Nephron (organoid): ENCODE measurements at regions not wholly inside any gene's neighbourhood (a gene's known extent, or its start where the extent isn't known, plus 50 kb on each side); places are given as distances from the start of the nearest gene placed in this dataset.
"Not testable (repeated sequence)": the region's sequence is repeated elsewhere in the genome, so short reads cannot be mapped to it uniquely, and the experiment has no call there.

Source experiments
- H3K27ac Mint-ChIP-seq, 3 experiments: 2 replicates each; pipeline ENCODE4 v1.8.0; 2020; ENCODE audit warnings: mixed read lengths in 3 of 3, mild to moderate bottlenecking in 2 of 3, moderate library complexity in 1 of 3
- H3K27me3 Mint-ChIP-seq: 2 replicates; pipeline ENCODE4 v1.8.0; 2021; ENCODE audit warnings: low read depth, mild to moderate bottlenecking, moderate library complexity, mixed read lengths
- H3K36me3 Mint-ChIP-seq: 2 replicates; pipeline ENCODE4 v1.8.0; 2020; ENCODE audit warnings: low read depth, mixed read lengths
- H3K4me1 Mint-ChIP-seq: 2 replicates; pipeline ENCODE4 v1.8.0; 2020; ENCODE audit warnings: mixed read lengths
- H3K4me3 Mint-ChIP-seq, 3 experiments: 2 replicates each; pipeline ENCODE4 v1.8.0; 2020; ENCODE audit warnings: mild to moderate bottlenecking in 3 of 3, mixed read lengths in 3 of 3, moderate library complexity in 2 of 3
- H3K9me3 Mint-ChIP-seq: 2 replicates; pipeline ENCODE4 v1.8.0; 2020; ENCODE audit warnings: mixed read lengths
- TF ChIP-seq, protein P1 (sequence below), 3 experiments: fragments of 200-600 bp; sonication (generic); IDR thresholded peaks; one replicate each; pipeline ENCODE4 v1.5.0; 2021; ENCODE audit warnings: antibody characterized with exemption in 3 of 3; ENCODE audit not compliant: unreplicated experiment in 3 of 3

DNA sequence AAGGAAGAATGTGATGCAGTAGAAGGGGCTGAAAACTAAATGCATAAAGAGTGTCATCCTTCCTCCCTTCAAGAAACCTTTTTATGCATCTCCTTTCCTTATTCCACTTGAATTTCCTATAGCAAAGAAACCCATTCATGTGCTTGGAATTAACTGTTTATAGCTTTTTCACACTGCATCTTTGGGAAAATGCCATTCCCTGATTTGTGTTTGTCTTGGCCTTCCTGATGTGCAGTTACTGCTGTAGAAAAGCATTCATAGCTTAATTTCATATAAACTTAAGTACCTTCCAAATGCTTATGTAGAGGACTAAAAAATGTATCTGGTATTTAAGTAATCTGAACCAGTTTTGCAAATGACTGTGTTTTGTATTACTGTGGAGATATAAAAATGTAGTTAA lies 61.8 kb downstream of the SDR9C7 start:
- TF ChIP-seq, protein P1, sequence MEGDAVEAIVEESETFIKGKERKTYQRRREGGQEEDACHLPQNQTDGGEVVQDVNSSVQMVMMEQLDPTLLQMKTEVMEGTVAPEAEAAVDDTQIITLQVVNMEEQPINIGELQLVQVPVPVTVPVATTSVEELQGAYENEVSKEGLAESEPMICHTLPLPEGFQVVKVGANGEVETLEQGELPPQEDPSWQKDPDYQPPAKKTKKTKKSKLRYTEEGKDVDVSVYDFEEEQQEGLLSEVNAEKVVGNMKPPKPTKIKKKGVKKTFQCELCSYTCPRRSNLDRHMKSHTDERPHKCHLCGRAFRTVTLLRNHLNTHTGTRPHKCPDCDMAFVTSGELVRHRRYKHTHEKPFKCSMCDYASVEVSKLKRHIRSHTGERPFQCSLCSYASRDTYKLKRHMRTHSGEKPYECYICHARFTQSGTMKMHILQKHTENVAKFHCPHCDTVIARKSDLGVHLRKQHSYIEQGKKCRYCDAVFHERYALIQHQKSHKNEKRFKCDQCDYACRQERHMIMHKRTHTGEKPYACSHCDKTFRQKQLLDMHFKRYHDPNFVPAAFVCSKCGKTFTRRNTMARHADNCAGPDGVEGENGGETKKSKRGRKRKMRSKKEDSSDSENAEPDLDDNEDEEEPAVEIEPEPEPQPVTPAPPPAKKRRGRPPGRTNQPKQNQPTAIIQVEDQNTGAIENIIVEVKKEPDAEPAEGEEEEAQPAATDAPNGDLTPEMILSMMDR (IDR thresholded peaks at IDR 0.05; ENCODE audit: unreplicated experiment in 3 of 3) = no peak
- Mint-ChIP-seq H3K4me1 (no peaks in the 10 kb centered on the region), H3K36me3 (no peaks in the 10 kb centered on the region), H3K27ac (no peak overlapping the region), H3K9me3 (peaks cover 18% of the 10 kb centered on the region), H3K27me3 (peaks cover 5% of the 10 kb centered on the region), H3K4me3 (no peak overlapping the region)

DNA sequence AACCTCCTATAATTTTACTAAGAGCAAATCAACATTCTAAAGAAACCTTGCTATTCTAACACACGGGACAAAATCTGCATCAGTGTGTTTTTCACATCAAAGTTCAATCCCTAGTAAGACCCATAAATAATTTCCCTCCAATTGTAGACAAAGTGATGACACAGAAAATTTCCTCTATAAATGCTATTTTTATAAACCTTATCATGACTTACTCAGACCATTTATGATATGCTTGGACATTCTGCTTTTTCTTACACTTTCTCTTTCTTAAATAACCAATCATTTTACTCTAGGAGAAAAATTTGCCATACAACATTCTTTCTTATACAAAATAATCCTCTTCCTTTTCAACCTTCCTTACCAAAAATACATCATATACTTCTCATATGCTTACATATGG lies 67.0 kb downstream of the SDR9C7 start:
- Mint-ChIP-seq H3K4me3 (no peak overlapping the region), H3K9me3 (peaks cover 50% of the 10 kb centered on the region), H3K4me1 (no peaks in the 10 kb centered on the region), H3K27ac (no peak overlapping the region), H3K36me3 (peaks cover 10% of the 10 kb centered on the region), H3K27me3 (peaks cover 14% of the 10 kb centered on the region)
- TF ChIP-seq, protein P1 (IDR thresholded peaks at IDR 0.05; ENCODE audit: unreplicated experiment in 3 of 3) = no peak

DNA sequence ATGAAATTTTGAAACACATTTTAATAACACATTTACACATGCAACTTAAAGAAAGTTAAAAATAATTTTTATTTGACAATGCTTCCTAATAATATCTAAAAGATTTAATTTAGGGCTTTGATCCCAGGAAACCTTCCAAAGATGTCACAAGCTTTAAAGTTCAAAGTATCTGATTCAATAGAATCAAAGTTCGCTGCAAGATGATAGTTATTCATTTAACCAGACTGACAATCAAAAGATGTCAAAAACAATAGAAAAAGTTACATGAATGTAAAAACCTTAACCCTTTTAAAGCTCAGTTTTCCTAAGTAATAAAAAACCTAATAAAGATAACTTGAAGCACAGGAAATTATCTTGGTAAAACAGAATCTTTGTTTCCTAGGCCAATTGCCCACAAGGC lies 67.7 kb downstream of the SDR9C7 start:
- TF ChIP-seq, protein P1 (IDR thresholded peaks at IDR 0.05; ENCODE audit: unreplicated experiment in 3 of 3) = no peak
- H3K4me1 Mint-ChIP-seq = no peaks in the 10 kb centered on the region
- H3K4me3 Mint-ChIP-seq = no peak overlapping the region
- H3K27ac Mint-ChIP-seq = no peak overlapping the region
- H3K27me3 Mint-ChIP-seq = peaks cover 10% of the 10 kb centered on the region
- peaks cover 10% of the 10 kb centered on the region for H3K36me3 Mint-ChIP-seq
- peaks cover 54% of the 10 kb centered on the region for H3K9me3 Mint-ChIP-seq

DNA sequence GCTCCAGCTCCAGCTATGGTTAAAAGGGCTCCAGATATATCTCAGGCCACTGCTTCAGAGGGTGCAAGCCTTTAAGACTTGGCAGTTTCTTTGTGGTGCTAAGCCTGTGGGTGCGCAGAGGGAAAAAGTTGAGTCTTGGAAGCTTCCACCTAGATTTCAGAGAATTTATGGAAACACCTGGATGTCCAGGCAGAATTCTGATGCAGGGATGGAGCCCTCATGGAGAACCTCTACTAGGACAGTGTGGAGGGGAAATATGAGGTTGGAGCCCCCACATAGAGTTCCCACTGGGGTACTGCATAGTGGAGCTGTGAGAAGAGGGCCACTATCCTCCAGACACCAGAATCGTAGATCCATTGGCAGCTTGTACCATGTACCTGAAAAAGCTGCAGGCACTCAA lies 69.9 kb downstream of the SDR9C7 start:
- H3K9me3 Mint-ChIP-seq = peaks cover 57% of the 10 kb centered on the region
- no peak overlapping the region for H3K27ac Mint-ChIP-seq
- no peaks in the 10 kb centered on the region for H3K4me1 Mint-ChIP-seq
- peaks cover 9% of the 10 kb centered on the region for H3K27me3 Mint-ChIP-seq
- TF ChIP-seq, protein P1 (IDR thresholded peaks at IDR 0.05; ENCODE audit: unreplicated experiment in 3 of 3) = no peak
- peaks cover 10% of the 10 kb centered on the region for H3K36me3 Mint-ChIP-seq
- H3K4me3 Mint-ChIP-seq = no peak overlapping the region

DNA sequence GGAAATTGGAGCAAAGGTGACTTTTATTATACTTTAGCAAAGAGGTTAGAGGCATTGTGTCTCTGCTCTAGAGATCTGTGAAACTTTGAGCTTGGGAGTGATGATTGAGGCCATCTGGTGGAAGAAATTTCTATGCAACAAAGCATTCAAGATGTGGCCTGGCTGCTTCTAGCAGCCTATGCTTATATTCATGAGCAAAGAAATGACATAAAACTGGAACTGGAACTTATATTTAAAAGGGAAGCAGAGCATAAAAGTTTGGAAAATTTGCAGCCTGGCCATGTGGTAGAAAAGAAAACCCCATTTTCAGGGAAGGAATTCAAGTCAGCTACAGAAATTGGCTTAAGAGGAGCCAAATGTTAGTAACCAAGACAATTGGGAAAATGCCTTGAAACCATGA lies 70.4 kb downstream of the SDR9C7 start:
- H3K4me3 Mint-ChIP-seq = no peak overlapping the region
- peaks cover 55% of the 10 kb centered on the region for H3K9me3 Mint-ChIP-seq
- H3K27ac Mint-ChIP-seq = no peak overlapping the region
- TF ChIP-seq, protein P1 (IDR thresholded peaks at IDR 0.05; ENCODE audit: unreplicated experiment in 3 of 3) = no peak
- H3K4me1 Mint-ChIP-seq = no peaks in the 10 kb centered on the region
- peaks cover 10% of the 10 kb centered on the region for H3K36me3 Mint-ChIP-seq
- peaks cover 9% of the 10 kb centered on the region for H3K27me3 Mint-ChIP-seq

DNA sequence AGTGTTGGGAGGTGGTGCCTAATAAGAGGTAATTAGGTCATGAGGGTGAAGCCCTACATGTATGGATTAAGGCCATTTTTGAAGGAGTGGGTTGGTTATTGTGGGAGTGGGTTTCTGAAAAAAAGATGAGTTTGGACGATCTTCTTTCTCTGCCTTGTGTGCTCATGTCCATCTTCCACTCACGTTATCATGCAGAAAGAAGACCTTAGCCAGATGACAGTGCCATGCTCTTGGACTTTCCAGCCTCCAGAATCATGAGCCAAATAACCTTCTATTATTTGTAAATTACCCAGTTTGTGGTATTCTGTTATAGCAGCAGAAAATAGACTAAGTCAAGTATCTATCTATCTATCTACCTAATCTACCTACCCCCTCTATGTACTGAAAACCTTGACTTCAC lies 71.9 kb downstream of the SDR9C7 start:
- H3K9me3 Mint-ChIP-seq = peaks cover 46% of the 10 kb centered on the region
- H3K27me3 Mint-ChIP-seq = peaks cover 9% of the 10 kb centered on the region
- H3K4me3 Mint-ChIP-seq = no peak overlapping the region
- TF ChIP-seq, protein P1 (IDR thresholded peaks at IDR 0.05; ENCODE audit: unreplicated experiment in 3 of 3) = no peak
- H3K4me1 Mint-ChIP-seq = no peaks in the 10 kb centered on the region
- no peak overlapping the region for H3K27ac Mint-ChIP-seq
- H3K36me3 Mint-ChIP-seq = peaks cover 10% of the 10 kb centered on the region

DNA sequence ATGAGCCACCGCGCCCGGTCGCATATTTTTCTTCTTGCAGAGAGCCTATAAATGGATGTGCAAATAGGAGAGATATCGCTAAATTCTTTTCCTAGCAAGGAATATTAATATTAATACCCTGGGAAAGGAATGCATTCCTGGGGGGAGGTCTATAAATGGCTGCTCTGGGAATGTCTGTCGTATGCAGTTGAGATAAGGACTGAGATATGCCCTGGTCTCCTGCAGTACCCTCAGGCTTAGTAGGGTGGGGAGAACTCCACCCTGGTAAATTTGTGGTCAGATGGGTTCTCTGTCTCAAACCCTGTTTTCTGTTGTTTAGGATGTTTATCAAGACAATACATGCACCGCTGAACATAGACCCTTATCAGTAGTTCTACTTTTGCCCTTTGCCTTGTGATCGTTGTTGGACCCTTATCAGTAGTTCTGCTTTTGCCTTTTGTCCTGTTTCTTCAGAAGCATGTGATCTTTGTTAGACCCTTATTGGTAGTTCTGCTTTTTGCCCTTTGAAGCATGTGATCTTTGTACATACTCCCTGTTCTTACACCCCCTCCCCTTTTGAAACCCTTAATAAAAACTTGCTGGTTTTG lies 80.7 kb downstream of the SDR9C7 start:
- not testable (repeated sequence) for H3K36me3 Mint-ChIP-seq, H3K27me3 Mint-ChIP-seq, H3K4me1 Mint-ChIP-seq, H3K27ac Mint-ChIP-seq, H3K4me3 Mint-ChIP-seq
- H3K9me3 Mint-ChIP-seq = peaks cover 31% of the 10 kb centered on the region
